ENCODE measurements at regions not wholly inside any gene's neighbourhood (a gene's known extent, or its start where the extent isn't known, plus 50 kb on each side); places are given as distances from the start of the nearest gene placed in this dataset.

DNA sequence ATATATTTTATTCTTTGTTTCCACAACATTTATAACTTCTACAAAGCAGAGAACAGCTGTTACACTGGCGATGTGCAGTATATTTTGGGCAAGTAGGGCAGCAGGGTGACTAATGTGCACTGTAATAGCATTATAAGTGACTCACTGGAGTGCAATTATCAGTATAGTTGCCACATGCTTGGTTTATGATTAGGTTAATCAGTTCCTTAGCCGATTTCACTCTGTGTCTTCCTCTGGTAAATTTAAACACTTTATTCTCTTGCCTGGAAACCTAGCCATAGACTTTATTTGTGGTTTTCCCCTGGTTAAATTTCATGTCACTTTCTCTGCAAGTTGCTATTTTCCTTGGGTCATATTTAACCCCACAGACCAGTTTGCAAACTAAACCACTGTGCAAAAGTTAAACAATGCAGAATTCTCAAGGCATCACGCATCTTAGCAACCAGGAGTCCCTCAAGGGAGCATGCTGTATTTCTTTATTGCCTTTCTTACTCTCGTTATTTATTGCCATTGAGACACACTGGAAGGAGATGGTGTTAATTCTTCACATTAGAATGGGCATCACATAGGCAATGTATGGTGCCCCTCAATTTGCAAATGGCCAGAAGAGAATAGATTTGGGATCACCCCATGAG lies 690.2 kb upstream of the DPPA4 start:
- WGBS (ENCODE audit: insufficient coverage): 85% methylated on average over 2 of the region's 4 CpGs
- CTCF ChIA-PET: no interaction called here
- H3K27ac ChIP-seq (ENCODE audit: insufficient read depth in 1 of 2, low read depth in 1 of 2, low read length in 2 of 2, poor library complexity in 1 of 2, severe bottlenecking in 2 of 2): no peak overlapping the region
- H3K9me3 ChIP-seq (ENCODE audit: control extremely low read depth in 1 of 5, control insufficient read depth in 4 of 5, insufficient read depth in 2 of 5, low read depth in 1 of 5, low read length in 4 of 5): no peaks in the 10 kb centered on the region
- H3K36me3 ChIP-seq (ENCODE audit: control insufficient read depth in 4 of 4, insufficient read depth in 4 of 4, low read length in 3 of 4): no peaks in the 10 kb centered on the region
- H3K27me3 ChIP-seq (replicated peaks in 2 of 5; ENCODE audit: control insufficient read depth in 4 of 5, insufficient read depth in 5 of 5, low read length in 4 of 5): no peaks in the 10 kb centered on the region
- no peaks in the 10 kb centered on the region for H3K4me1 ChIP-seq (ENCODE audit: control extremely low read depth in 1 of 4, control insufficient read depth in 4 of 4, insufficient read depth in 4 of 4, low read length in 3 of 4)
- POLR2A ChIA-PET: no interaction called here
- DNase-seq: no peak
- H3K4me3 ChIP-seq (ENCODE audit: control insufficient read depth in 1 of 7, extremely low read depth in 1 of 7, insufficient read depth in 4 of 7, low read depth in 2 of 7, low read length in 6 of 7): no peak overlapping the region

DNA sequence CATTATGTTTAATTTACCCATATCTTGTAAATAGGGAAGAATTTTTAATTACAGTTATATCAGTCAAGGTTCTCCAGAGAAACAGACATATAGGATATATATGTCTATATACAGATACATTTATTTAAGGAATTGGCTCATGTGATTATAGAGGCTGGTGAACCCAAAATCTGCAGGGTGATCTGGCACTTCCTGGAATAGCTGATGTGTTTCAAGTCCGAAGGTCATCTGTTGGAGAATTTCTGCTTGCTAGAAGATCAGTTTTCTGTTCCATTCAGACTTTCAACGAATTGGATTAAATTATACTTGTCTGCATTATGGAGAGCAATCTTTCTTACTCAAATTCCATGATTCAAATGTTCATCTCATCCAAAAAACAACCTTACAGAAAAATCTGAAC lies 694.6 kb upstream of the DPPA4 start:
- no peak for DNase-seq
- POLR2A ChIA-PET: no interaction called here
- Histone ChIP-seq H3K4me1 (ENCODE audit: control extremely low read depth in 1 of 4, control insufficient read depth in 4 of 4, insufficient read depth in 4 of 4, low read length in 3 of 4) (no peaks in the 10 kb centered on the region), H3K27me3 (replicated peaks in 2 of 5; ENCODE audit: control insufficient read depth in 4 of 5, insufficient read depth in 5 of 5, low read length in 4 of 5) (no peaks in the 10 kb centered on the region), H3K9me3 (ENCODE audit: control extremely low read depth in 1 of 5, control insufficient read depth in 4 of 5, insufficient read depth in 2 of 5, low read depth in 1 of 5, low read length in 4 of 5) (no peaks in the 10 kb centered on the region), H3K4me3 (ENCODE audit: control insufficient read depth in 1 of 7, extremely low read depth in 1 of 7, insufficient read depth in 4 of 7, low read depth in 2 of 7, low read length in 6 of 7) (no peak overlapping the region), H3K27ac (ENCODE audit: insufficient read depth in 1 of 2, low read depth in 1 of 2, low read length in 2 of 2, poor library complexity in 1 of 2, severe bottlenecking in 2 of 2) (no peak overlapping the region), H3K36me3 (ENCODE audit: control insufficient read depth in 4 of 4, insufficient read depth in 4 of 4, low read length in 3 of 4) (no peaks in the 10 kb centered on the region)
- 77% methylated on average over 2 of the region's 2 CpGs for WGBS (ENCODE audit: insufficient coverage)
- CTCF ChIA-PET: no interaction called here

DNA sequence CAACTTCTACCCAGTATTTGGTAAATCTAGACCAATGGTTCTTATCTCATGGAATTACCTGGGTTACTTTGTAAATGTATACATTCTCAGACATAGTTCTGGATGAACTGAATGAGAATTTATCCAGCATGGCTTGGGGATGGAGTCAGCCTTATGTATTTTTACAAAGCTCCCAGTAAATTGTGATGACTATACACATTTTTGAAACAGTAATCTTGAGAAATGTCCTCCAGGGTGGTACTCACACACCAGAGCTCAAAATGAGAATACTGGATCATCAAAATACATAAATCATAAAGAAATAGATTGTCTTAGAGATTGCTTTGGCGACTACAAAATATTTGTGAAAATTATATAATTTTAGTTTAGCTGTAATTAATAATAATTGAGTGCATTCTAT lies 722.1 kb upstream of the DPPA4 start:
- DNase-seq: no peak
- H3K36me3 ChIP-seq (ENCODE audit: control insufficient read depth in 4 of 4, insufficient read depth in 4 of 4, low read length in 3 of 4): no peaks in the 10 kb centered on the region
- no peak overlapping the region for H3K4me3 ChIP-seq (ENCODE audit: control insufficient read depth in 1 of 7, extremely low read depth in 1 of 7, insufficient read depth in 4 of 7, low read depth in 2 of 7, low read length in 6 of 7)
- no peaks in the 10 kb centered on the region for H3K27me3 ChIP-seq (replicated peaks in 2 of 5; ENCODE audit: control insufficient read depth in 4 of 5, insufficient read depth in 5 of 5, low read length in 4 of 5)
- H3K9me3 ChIP-seq (ENCODE audit: control extremely low read depth in 1 of 5, control insufficient read depth in 4 of 5, insufficient read depth in 2 of 5, low read depth in 1 of 5, low read length in 4 of 5): peaks cover 0 to 1% (median 0%) of the 10 kb centered on the region in 5 experiments
- ChIA-PET CTCF (no interaction called here), POLR2A (no interaction called here)
- WGBS (ENCODE audit: insufficient coverage): no CpG with 5 or more reads among the region's 1 CpG
- no peak overlapping the region for H3K27ac ChIP-seq (ENCODE audit: insufficient read depth in 1 of 2, low read depth in 1 of 2, low read length in 2 of 2, poor library complexity in 1 of 2, severe bottlenecking in 2 of 2)
- no peaks in the 10 kb centered on the region for H3K4me1 ChIP-seq (ENCODE audit: control extremely low read depth in 1 of 4, control insufficient read depth in 4 of 4, insufficient read depth in 4 of 4, low read length in 3 of 4)

DNA sequence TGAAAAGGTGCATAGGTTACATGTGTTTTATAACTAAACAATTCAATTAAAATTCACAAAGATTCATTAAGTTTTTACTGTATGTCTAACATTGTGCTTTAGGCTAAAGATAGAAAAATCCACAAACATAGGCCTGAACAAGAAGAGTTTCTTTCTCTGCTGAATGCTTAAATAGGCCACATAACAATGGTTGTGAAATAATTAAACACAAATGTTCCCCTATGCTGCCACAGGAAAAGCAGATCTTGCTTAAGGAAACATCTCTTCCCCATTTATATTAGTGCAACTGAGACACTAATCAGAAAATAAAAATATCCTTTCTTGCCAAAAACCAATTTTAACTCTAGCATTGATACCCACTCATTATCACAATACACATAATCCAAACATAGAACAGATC lies 725.4 kb upstream of the DPPA4 start:
- Histone ChIP-seq H3K27me3 (replicated peaks in 2 of 5; ENCODE audit: control insufficient read depth in 4 of 5, insufficient read depth in 5 of 5, low read length in 4 of 5) (no peaks in the 10 kb centered on the region), H3K4me3 (ENCODE audit: control insufficient read depth in 1 of 7, extremely low read depth in 1 of 7, insufficient read depth in 4 of 7, low read depth in 2 of 7, low read length in 6 of 7) (no peak overlapping the region), H3K36me3 (ENCODE audit: control insufficient read depth in 4 of 4, insufficient read depth in 4 of 4, low read length in 3 of 4) (no peaks in the 10 kb centered on the region), H3K9me3 (ENCODE audit: control extremely low read depth in 1 of 5, control insufficient read depth in 4 of 5, insufficient read depth in 2 of 5, low read depth in 1 of 5, low read length in 4 of 5) (peaks cover 0 to 1% (median 0%) of the 10 kb centered on the region in 5 experiments), H3K4me1 (ENCODE audit: control extremely low read depth in 1 of 4, control insufficient read depth in 4 of 4, insufficient read depth in 4 of 4, low read length in 3 of 4) (no peaks in the 10 kb centered on the region), H3K27ac (ENCODE audit: insufficient read depth in 1 of 2, low read depth in 1 of 2, low read length in 2 of 2, poor library complexity in 1 of 2, severe bottlenecking in 2 of 2) (no peak overlapping the region)
- DNase-seq: no peak
- ChIA-PET POLR2A (no interaction called here), CTCF (no interaction called here)

DNA sequence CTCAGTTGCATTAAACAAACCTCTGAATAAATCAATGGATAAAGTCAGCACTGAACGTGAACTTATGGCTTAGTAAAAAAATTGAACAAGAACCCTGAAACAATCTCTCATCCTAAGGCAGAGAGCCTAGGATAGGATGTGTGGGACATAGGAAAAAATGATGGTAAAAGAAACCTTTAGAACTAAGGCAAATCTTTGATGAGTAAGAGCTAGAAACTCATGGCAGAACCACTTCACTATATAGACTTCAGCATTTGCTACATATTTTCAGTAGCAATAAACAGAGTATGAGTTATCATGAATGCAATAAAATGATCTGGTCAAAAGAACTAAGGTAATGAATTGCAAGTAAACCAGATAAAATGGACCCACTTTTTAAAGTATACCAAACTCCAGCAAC lies 725.8 kb upstream of the DPPA4 start:
- H3K27me3 ChIP-seq (replicated peaks in 2 of 5; ENCODE audit: control insufficient read depth in 4 of 5, insufficient read depth in 5 of 5, low read length in 4 of 5): no peaks in the 10 kb centered on the region
- ChIA-PET CTCF (no interaction called here), POLR2A (no interaction called here)
- peaks cover 0 to 1% (median 0%) of the 10 kb centered on the region in 5 experiments for H3K9me3 ChIP-seq (ENCODE audit: control extremely low read depth in 1 of 5, control insufficient read depth in 4 of 5, insufficient read depth in 2 of 5, low read depth in 1 of 5, low read length in 4 of 5)
- H3K27ac ChIP-seq (ENCODE audit: insufficient read depth in 1 of 2, low read depth in 1 of 2, low read length in 2 of 2, poor library complexity in 1 of 2, severe bottlenecking in 2 of 2): no peak overlapping the region
- no peaks in the 10 kb centered on the region for H3K36me3 ChIP-seq (ENCODE audit: control insufficient read depth in 4 of 4, insufficient read depth in 4 of 4, low read length in 3 of 4)
- H3K4me1 ChIP-seq (ENCODE audit: control extremely low read depth in 1 of 4, control insufficient read depth in 4 of 4, insufficient read depth in 4 of 4, low read length in 3 of 4): no peaks in the 10 kb centered on the region
- WGBS (ENCODE audit: insufficient coverage): no CpG with 5 or more reads among the region's 1 CpG
- DNase-seq: no peak
- no peak overlapping the region for H3K4me3 ChIP-seq (ENCODE audit: control insufficient read depth in 1 of 7, extremely low read depth in 1 of 7, insufficient read depth in 4 of 7, low read depth in 2 of 7, low read length in 6 of 7)

DNA sequence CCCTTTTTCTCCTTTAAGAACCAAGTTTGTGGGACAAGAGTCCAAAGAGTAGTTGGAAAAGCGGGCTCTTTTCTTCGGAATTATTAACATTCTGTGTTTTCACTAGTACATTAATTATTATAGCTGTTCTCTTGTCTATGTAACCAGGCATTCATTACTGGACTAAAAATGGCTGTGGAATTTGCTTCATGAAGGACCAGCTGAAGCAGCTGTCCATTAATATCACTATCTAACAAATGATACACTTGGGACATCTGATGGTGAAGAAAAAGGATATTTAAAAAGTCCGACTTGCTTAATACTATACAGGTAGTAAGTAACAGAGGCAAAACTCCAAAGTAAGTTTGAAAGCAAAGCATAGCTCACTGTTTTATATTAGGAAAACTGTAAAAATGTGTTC lies 728.9 kb upstream of the DPPA4 start:
- ChIA-PET CTCF (no interaction called here), POLR2A (no interaction called here)
- no peak for DNase-seq
- no peaks in the 10 kb centered on the region for H3K4me1 ChIP-seq (ENCODE audit: control extremely low read depth in 1 of 4, control insufficient read depth in 4 of 4, insufficient read depth in 4 of 4, low read length in 3 of 4)
- WGBS (ENCODE audit: insufficient coverage): no CpG with 5 or more reads among the region's 3 CpGs
- H3K9me3 ChIP-seq (ENCODE audit: control extremely low read depth in 1 of 5, control insufficient read depth in 4 of 5, insufficient read depth in 2 of 5, low read depth in 1 of 5, low read length in 4 of 5): peaks cover 0 to 1% (median 0%) of the 10 kb centered on the region in 5 experiments
- no peaks in the 10 kb centered on the region for H3K27me3 ChIP-seq (replicated peaks in 2 of 5; ENCODE audit: control insufficient read depth in 4 of 5, insufficient read depth in 5 of 5, low read length in 4 of 5)
- no peaks in the 10 kb centered on the region for H3K36me3 ChIP-seq (ENCODE audit: control insufficient read depth in 4 of 4, insufficient read depth in 4 of 4, low read length in 3 of 4)
- no peak overlapping the region for H3K27ac ChIP-seq (ENCODE audit: insufficient read depth in 1 of 2, low read depth in 1 of 2, low read length in 2 of 2, poor library complexity in 1 of 2, severe bottlenecking in 2 of 2)
- H3K4me3 ChIP-seq (ENCODE audit: control insufficient read depth in 1 of 7, extremely low read depth in 1 of 7, insufficient read depth in 4 of 7, low read depth in 2 of 7, low read length in 6 of 7): no peak overlapping the region

DNA sequence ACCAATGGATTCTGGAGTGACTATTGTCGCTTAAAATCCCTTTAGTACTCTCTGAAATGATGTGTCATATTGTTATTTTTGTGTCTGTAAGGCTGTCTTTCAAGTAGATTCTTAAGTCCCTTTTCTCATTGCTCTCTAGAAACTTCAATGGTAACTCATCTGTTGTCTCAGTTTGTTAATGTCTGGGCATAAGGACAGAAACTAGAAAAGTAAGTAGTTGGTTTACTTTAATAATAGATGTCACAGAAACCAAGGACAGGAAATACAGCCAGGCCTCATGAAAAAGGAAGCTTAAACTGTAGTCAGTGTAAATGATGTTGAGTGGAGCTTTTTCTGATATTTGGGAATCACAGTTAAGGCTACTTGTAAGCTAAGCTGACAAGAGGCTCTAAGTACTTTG lies 730.2 kb upstream of the DPPA4 start:
- Histone ChIP-seq H3K27me3 (replicated peaks in 2 of 5; ENCODE audit: control insufficient read depth in 4 of 5, insufficient read depth in 5 of 5, low read length in 4 of 5) (no peaks in the 10 kb centered on the region), H3K27ac (ENCODE audit: insufficient read depth in 1 of 2, low read depth in 1 of 2, low read length in 2 of 2, poor library complexity in 1 of 2, severe bottlenecking in 2 of 2) (no peak overlapping the region), H3K4me3 (ENCODE audit: control insufficient read depth in 1 of 7, extremely low read depth in 1 of 7, insufficient read depth in 4 of 7, low read depth in 2 of 7, low read length in 6 of 7) (no peak overlapping the region), H3K4me1 (ENCODE audit: control extremely low read depth in 1 of 4, control insufficient read depth in 4 of 4, insufficient read depth in 4 of 4, low read length in 3 of 4) (no peaks in the 10 kb centered on the region), H3K36me3 (ENCODE audit: control insufficient read depth in 4 of 4, insufficient read depth in 4 of 4, low read length in 3 of 4) (no peaks in the 10 kb centered on the region), H3K9me3 (ENCODE audit: control extremely low read depth in 1 of 5, control insufficient read depth in 4 of 5, insufficient read depth in 2 of 5, low read depth in 1 of 5, low read length in 4 of 5) (peaks cover 0 to 1% (median 0%) of the 10 kb centered on the region in 5 experiments)
- POLR2A ChIA-PET: no interaction called here
- no peak for DNase-seq
- CTCF ChIA-PET: no interaction called here
- no CpG with 5 or more reads among the region's 1 CpG for WGBS (ENCODE audit: insufficient coverage)

Measured in common myeloid progenitor, CD34-positive (primary cell).